ENCODE measurements at regions not wholly inside any gene's neighbourhood (a gene's known extent, or its start where the extent isn't known, plus 50 kb on each side); places are given as distances from the start of the nearest gene placed in this dataset.

DNA sequence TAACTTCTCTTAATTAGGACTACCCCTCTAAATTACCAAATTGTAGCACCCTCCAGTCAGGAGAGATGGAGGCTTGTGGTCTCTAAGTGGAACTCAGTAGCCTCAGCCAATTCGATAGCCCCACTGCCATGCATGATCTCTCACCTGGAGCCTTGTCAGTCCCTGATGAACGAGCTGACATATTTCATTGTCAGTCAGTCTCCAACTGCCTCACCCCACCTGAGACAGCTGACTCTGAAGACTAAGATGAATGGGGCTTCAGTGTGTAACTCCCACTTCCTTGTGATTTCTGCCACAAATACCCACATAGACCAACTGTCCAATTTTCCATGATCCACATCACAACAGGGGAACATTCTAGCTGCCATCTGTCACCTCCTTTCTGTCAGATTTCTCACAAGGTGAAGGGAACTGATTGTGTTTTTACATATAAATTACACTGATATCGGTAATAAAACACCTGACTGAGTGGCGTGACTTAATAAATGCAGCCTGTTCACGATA, 206.5 kb downstream of the FAM181B start:
- TF ChIP-seq, protein P1, sequence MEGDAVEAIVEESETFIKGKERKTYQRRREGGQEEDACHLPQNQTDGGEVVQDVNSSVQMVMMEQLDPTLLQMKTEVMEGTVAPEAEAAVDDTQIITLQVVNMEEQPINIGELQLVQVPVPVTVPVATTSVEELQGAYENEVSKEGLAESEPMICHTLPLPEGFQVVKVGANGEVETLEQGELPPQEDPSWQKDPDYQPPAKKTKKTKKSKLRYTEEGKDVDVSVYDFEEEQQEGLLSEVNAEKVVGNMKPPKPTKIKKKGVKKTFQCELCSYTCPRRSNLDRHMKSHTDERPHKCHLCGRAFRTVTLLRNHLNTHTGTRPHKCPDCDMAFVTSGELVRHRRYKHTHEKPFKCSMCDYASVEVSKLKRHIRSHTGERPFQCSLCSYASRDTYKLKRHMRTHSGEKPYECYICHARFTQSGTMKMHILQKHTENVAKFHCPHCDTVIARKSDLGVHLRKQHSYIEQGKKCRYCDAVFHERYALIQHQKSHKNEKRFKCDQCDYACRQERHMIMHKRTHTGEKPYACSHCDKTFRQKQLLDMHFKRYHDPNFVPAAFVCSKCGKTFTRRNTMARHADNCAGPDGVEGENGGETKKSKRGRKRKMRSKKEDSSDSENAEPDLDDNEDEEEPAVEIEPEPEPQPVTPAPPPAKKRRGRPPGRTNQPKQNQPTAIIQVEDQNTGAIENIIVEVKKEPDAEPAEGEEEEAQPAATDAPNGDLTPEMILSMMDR (IDR thresholded peaks at IDR 0.05) = no peak
- TF ChIP-seq POLR2AphosphoS5 (IDR thresholded peaks at IDR 0.05; ENCODE audit: low read depth, low read length) (no peak), SIN3A (IDR thresholded peaks at IDR 0.05; ENCODE audit: borderline replicate concordance, insufficient read depth, low read depth, low read length) (no peak), TCF7L2 (IDR thresholded peaks at IDR 0.05; ENCODE audit: low read depth, low read length) (no peak)
- TF ChIP-seq, protein P2, sequence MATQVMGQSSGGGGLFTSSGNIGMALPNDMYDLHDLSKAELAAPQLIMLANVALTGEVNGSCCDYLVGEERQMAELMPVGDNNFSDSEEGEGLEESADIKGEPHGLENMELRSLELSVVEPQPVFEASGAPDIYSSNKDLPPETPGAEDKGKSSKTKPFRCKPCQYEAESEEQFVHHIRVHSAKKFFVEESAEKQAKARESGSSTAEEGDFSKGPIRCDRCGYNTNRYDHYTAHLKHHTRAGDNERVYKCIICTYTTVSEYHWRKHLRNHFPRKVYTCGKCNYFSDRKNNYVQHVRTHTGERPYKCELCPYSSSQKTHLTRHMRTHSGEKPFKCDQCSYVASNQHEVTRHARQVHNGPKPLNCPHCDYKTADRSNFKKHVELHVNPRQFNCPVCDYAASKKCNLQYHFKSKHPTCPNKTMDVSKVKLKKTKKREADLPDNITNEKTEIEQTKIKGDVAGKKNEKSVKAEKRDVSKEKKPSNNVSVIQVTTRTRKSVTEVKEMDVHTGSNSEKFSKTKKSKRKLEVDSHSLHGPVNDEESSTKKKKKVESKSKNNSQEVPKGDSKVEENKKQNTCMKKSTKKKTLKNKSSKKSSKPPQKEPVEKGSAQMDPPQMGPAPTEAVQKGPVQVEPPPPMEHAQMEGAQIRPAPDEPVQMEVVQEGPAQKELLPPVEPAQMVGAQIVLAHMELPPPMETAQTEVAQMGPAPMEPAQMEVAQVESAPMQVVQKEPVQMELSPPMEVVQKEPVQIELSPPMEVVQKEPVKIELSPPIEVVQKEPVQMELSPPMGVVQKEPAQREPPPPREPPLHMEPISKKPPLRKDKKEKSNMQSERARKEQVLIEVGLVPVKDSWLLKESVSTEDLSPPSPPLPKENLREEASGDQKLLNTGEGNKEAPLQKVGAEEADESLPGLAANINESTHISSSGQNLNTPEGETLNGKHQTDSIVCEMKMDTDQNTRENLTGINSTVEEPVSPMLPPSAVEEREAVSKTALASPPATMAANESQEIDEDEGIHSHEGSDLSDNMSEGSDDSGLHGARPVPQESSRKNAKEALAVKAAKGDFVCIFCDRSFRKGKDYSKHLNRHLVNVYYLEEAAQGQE (IDR thresholded peaks at IDR 0.05; ENCODE audit: insufficient read depth in 1 of 2, low read depth in 2 of 2, low read length in 1 of 2) = no peak

All from Panc1 (cell line).